GM21360 (cell line): ENCODE measurements at regions not wholly inside any gene's neighbourhood (a gene's known extent, or its start where the extent isn't known, plus 50 kb on each side); places are given as distances from the start of the nearest gene placed in this dataset.
"Not testable (repeated sequence)": the region's sequence is repeated elsewhere in the genome, so short reads cannot be mapped to it uniquely, and the experiment has no call there.

ENCODE experiments used
- ATAC-seq: cut with Tn5 transposase; IDR thresholded peaks from one replicate; pipeline ENCODE4 v1.9.1; 2021; ENCODE audit warnings: mild to moderate bottlenecking, moderate library complexity; ENCODE audit not compliant: unreplicated experiment

DNA sequence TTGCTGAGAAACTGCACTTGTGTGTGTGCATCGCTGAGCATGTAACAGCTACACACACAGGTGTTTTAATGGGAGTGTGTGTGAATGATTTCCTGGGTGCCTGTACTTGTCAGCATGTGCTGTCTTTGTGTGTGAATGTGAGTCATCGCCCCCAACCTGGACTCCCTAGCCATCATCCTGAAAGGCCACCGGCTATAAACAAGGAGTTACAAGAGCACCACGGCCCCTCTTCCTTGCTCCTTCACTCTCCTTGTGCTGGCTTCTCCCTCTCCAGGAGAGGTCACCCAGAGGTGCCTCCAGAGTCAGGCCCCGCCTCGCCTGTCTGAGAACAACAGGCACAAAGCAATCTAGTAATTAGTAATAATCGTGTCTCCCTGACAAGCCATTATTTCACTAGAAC, 419.2 kb downstream of the BUD13 start:
- no peak for ATAC-seq

DNA sequence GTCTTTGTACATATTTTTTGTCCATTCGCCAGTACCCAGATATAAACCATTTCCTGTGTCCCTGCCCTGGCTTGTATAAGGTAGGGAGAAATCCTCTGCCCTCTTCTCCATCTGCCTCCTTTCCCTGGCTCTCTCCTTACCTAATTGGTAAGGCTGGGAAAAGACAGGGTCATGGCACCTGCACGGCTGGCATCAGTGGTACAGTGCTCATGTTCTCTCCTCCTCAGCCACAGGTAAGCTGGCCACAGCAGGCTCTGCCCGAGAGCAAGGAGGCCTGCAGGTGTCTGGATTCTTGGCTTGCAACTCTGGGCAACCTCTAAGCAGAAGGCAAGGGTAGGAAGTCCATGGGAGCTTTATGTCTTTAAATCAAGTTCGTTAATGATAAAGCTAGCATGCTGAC, 419.9 kb downstream of the BUD13 start:
- ATAC-seq = no peak

DNA sequence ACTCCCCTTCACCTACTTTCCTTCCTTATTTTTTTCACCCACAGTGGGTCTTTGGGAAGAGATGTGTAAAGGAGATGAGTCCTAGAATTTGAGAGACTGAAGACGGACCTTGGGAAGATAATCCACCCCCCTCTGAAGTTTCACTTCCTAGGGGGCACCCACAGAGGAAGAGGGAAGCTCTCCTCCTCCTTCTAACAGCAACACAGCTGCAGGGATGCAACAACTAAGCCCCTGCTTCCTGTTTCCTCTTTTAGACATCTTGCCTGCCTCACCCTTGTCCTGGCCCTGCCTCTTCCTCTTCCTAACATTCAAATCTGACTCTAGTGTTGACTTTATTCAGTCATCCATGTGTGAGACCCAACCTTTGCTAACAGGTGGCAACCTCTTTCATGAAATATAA, 424.6 kb downstream of the BUD13 start:
- ATAC-seq = no peak

DNA sequence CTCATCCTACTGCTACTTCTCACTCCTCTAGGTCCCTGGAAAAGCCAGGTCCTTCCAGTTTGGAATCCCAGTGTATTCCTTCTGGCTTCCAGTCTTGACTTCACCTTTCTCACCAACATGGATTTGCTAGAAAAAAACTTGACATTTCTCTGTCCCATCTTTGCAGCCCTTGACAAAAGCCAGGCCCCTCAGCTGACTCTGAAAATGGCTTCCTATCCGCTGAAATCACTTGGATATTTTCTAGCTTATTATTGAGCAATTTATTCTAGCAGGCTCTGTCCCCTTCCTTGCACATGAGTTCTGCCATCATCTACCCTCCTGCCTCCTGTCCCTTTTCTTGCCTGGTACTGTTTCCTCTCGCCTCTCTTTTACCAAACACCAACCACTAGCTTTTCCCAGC, 427.2 kb downstream of the BUD13 start:
- ATAC-seq = no peak

DNA sequence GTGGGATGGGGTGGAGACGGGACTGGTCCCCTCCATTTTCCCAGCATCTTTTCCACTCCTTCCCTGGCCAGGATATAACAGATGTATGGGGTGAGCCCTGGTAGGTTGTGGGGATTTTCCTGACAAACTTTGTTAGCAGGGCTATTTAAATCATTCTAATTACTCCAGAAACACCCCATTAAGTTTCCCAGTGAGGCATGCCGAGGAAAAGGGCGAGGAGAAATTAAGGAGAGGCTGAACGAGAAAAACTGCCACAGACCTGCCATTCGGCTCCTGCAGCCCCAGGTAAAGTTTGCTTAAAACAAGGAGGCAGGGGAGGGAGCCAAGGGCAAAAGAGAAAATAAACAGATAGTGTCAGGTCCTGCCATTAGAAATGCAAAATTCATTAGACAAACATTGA, 428.2 kb downstream of the BUD13 start:
- ATAC-seq = no peak

DNA sequence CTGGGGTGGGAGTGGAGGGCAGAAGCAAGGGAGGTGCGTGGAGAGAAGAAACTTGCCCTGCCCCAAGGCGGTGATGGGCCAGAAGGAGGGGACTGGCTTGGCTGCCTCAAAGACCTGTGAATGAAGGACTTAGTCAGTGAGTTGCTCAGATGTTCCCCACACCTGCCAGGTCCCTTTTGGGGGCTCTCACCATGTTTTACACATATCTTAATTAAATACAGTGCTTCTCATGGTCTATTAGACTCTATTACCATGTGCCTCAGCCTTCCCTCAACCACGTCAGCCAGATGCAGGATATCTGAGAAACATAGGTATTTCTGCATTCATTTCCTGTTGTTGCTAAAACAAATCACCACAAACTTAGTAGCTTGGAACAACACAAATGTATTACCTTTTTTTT, 429.5 kb downstream of the BUD13 start:
- no peak for ATAC-seq

DNA sequence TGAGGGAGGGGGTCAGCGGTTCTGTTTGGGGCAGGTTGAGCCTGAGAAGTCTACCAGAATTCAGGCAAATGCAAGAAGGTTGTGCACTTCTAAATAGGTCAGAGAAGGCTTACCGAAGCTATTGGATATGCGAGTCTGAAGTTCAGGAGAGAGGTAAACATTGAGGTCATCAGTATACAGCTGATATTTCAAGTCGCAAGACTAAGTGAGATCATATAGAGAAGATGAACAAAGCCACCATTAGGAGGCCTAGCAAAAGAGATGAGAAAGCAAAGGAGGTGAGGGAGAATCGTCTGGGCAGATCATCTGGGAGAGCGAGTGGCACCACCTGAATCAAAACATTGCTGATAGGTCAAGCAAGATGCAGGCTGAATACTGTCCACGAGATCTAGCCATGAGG, 430.6 kb downstream of the BUD13 start:
- ATAC-seq = no peak

DNA sequence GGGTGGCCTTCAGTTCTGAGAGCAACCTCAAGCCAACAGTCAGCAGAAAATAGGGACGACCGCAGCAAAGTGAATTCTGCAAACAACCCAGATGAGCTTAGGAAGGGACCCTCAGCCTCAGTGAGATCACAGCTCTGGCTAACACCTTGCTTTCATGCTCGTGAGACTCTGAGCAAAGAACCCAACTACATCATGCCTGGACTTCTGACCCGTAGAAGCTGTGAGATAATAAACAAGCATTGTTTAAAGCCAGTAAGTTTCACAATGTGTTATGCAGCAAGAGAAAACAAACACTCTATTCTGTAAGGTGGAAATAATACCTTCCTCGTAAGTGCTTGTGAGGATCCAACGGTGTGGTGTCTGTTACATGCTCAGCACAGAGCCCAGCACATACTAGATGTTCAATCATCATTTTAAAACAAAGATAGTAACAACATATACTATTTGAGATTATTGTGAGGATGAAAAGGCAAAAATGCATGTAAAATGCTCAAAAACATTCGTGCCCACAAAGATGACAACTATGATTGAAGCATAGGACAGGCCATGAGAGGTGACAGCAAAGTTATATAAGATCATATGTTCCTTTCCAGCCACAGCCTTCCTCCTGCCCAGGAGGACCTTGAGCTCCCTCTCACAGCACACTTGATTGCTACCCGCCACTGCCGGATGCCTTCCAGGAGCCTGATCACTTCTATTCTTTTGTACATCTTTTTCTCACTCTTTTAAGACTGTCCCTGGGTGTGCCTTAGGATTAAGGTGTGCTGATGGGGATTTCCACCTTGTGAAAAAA, 433.3 kb downstream of the BUD13 start:
- ATAC-seq = no peak

DNA sequence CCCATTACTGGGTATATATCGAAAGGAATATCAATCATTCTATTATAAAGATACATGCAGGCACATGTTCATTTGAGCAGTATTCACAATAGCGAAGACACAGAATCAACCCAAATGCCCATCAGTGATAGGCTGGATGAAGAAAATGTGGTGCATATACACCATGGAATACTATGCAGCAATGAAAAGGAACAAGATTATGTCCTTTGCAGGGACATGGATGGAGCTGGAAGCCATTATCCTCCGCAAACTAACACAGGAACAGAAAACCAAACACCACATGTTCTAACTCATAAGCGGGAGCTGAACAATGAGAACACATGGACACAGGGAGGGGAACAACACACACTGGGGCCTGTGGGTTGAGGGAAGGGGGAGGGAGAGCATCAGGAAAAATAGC, 434.3 kb downstream of the BUD13 start:
- not testable (repeated sequence) for ATAC-seq

DNA sequence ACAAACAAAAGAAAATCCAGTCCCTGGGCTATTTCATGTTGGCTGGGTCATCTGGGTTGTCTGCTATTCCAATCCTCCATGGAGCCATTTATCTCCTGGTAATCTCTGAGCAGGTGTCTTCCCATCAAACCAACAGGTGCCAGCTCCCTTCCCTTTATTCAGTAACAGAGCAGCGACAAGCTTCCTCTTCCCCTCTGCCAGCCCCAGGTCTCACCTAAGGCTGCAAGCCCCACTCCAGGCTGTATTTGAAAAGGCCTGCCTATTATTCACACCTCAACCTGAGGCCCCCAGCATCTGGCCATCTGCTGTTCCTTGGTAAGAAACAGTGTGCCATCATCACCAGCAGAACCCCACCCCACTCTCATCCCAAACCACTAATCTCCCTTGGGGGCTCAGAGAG, 436.2 kb downstream of the BUD13 start:
- no peak for ATAC-seq

DNA sequence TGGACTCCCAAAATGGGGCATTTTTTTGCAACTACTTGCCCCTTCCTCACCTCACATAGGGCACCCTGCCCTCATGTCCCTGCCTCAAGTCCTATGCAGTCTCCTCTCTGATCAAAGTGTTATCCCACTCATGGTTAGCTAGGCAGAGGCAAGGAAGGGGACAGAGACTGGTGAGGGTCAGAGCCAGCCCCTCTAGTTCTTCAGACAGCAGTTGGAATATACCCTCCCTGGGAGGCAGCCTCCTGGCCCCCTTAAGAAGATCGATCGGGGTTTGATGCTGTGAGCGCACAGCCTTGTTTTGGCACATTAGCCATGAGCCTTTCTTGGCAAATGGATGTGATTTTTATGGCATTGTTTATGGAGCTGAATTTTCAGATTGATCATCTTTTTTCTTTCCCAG, 436.9 kb downstream of the BUD13 start:
- no peak for ATAC-seq

DNA sequence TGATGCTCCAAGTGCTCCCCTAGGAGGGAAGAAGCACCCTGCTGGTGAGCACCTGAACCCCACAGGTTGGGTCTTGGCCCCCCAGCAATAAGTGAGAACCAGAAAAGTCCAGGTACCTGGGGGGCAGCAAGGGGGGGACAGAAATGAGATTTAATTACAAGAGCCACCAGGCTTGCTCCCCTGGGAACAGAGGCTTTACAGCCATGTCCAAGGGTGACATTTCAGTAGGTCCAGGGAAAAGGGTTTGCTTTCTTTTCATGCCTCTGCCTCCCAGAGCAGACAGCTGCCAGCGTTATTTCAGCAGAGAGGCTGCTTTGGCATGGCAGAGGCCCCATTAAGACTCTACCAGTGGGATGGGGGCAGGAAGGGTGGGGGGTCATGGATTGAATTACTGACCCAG, 437.7 kb downstream of the BUD13 start:
- ATAC-seq = no peak

DNA sequence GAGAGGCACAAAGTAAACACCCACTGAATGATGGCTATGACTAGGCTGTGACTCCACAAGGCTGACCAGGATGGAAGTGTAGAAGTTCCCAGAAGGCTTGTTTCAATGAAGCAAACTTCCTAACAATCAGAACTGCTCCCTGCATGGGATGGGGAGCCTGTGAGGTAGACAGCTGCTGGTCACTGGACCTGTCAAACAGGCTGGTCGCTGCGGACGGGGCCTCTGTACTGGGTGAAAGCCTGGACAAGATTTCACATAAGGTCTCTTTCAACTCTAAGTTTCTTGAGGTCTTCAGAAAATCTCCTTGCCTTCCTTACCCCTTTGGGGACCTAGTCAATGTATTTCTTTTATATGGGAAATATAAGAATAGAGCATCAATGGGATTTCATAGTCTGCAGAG, 438.2 kb downstream of the BUD13 start:
- no peak for ATAC-seq

DNA sequence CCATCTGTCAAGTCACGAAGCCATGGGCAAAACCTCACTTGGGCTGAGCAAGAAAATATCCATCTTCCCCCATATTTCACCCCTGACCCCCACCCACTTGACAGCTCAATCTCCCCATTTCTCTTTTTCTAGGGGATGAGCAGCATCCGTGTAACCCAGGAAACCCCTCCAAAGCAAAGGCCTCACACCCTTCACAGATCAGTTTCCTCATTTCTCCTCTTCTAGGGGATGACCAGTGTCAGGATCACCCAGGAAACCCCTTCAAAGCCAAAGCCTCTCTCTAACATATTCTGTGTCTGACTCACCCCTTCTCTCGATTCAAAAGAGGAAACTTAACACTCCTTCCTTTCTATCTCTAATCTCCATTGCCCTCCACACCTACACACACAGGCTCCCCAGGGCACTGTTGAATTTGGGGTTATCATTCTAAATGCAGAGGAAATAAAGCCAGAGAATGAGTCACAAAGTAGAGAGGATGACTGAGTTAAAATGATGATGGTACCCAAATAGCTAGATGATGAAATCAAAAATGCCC, 439.7 kb downstream of the BUD13 start:
- ATAC-seq = no peak

DNA sequence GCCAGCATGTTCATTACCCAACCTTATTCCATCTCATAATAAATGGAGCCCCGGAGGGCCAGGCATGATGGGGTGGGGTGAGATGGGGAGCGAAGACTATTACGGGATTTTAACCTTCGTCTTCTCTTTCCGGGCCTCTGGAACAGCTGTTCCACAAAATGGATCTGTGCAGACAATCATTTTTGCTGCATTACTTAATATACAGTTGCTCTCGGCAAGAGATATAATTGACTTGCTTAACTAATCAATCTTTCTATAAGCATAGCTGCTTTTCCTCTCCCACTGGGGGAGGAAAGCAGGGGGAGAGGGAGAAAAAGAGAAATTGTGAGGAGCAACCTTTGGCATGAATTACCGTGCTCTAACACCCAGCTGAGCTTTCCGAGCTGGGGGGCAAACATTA, 440.4 kb downstream of the BUD13 start:
- ATAC-seq = no peak

DNA sequence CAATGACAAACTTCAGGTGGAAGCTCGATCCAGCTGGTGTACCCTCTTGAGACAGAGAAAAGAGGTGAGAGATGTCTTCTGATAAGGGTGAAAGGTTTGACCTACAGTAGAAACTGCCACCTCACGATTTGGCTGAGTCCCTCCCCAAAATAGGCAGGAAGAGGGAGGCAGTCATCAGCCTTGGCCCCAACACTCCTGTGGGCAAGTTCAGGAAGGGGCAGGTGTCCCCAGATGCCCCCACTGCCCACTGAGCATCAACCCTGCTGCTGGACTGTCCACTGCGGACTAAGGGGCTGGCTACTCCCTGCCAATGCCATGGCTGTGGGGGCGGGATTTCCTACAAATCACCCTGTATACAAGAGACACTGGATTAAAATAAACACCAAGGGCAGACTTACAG, 441.4 kb downstream of the BUD13 start:
- ATAC-seq = no peak

DNA sequence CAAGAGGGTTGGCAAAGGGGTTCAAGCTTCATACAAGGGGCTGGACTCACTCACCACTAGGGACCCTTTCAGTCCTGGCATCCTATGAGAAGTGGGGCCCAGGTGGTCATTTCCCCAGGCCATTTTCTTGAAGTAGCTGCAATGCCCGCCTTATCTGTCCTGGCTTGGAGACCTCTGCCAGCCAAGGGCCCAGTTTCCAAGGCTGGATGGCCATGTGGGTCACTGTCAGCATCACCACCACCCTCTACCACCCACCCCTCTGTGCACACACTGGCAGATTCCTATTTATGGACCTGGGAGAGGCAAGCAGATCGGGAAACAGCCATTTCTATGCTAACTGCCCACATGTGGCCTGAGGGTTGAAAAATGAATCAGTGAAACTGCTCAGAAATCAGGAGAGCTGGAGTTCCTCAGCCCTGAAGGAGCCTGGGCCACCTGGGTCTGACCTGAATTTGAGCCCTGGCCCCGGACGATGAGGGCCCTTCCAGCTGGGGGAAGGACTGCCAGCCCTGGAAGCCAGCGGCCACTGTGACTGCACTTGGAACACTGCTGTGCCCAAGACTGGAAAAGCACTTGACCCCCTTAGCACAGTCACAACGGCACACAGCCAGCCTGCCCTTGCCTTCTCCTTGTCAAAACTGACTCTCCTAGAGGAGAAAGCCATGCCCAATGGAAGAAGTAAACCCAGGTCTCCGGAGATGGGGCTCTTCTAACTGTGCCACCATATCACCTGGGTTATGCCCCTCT, 442.2 kb downstream of the BUD13 start:
- ATAC-seq = no peak

DNA sequence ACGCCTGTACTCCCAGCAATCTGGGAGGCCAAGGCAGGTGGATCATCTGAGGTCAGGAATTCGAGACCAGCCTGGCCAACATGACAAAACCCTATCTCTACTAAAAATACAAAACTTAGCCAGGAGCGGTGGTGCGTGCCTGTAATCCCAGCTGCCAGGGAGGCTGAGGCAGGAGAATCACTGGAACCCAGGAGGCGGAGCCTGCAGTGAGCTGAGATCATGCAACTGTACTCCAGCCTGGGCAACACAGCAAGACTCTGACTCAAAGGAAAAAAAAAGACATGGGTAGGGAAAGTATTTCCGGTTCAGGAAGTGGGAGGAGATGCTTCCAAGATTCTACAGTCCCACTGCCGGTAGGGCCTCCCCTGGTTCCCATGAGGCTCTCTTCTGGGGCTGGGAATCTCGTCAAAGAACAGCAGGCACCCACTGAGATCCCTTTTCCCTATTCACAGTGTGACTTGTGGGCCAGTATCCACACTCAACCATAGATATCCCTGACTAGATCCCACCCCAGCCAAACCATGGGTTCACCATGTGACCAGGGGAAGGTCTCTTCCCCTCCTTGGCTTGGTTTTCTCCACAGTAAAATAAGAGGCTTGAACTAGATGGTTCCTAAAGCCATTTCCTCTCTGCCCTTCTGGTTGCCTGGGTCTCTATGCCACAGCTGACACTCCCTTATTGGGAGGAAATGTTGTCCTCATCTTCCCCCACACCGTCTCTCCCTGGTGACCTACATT, 443.3 kb downstream of the BUD13 start:
- no peak for ATAC-seq

DNA sequence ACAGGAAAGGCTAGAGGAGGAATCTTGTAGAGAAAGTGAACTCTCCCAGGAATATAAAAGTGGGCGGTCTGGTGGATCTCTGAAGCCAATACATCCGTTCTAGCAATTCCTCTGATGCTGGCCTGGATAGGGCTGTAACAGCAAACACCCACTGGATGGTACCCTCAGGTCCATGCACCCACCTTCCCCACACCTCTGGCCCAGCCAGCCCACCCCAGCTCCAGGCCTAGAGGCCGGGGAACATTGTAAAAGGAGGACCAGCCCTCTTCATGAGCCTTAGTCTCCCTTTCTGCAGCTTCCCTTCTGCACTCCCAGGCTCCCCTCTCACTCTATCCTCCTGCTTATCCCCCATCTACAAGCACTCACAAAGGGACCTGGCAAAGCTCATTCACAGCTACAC, 443.9 kb downstream of the BUD13 start:
- ATAC-seq = no peak

DNA sequence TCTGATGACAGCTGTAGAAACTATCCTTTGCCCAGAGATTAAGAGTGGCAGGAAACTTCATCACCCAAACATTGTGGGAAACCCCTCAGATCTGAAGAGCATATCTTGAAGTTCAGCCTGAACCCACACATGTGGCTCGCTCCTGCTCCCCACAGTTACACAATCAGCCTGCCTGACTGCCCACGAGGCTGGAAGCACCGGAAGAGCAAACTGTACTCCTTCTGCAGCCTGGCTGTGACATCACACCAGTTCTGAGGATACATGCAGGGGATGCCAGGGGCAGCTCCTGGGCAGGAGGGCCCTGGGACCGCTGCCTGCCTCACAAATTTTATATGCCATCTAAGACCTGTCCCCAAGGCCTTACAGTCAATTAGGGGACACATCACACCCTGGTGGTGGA, 444.4 kb downstream of the BUD13 start:
- ATAC-seq = no peak

DNA sequence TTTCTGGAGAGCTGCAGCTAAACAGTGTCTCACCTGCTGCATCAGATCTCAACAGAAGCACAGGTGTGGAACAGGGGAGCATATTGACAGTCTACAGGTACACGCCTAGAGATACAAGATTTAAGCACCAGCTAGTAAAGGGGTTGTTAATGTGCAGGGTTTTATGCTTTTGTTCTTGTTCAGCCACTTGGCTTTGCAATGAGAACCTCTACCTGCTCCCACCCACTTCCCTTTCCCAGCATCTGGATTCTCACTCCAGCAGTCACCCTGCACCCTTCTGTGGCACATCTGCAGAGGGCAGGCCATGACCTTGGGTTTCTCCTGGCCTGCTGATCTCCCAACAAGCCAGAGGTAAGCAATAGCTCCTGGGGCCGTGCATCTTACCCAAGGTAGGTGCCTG, 446.6 kb downstream of the BUD13 start:
- ATAC-seq = no peak

DNA sequence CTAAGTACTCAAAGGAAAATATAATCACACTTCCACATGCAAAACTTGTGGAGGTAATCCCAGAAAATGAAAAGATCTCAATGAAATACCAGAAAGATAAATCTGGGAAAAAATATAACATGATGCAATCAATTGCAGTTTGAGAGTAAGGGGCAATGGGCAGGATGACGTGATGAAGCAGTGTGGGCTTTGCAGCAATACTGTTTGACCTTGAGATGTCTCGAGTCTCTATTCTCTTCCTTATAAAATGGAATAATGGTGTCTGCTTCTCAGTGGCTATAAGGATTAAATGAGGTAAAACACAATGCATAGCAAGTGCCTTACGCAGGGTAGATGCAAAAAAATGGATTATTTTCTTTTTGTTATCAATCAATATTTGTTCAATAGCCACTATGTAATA, 447.5 kb downstream of the BUD13 start:
- no peak for ATAC-seq
